Testis (tissue), 2 donors: ENCODE measurements at regions not wholly inside any gene's neighbourhood (a gene's known extent, or its start where the extent isn't known, plus 50 kb on each side); places are given as distances from the start of the nearest gene placed in this dataset.

Experiments used
- POLR2A ChIP-seq: fragments of 450-650 bp; IDR thresholded peaks from one replicate; pipeline ENCODE4 v1.6.1; 2017; ENCODE audit warnings: antibody characterized with exemption, mild to moderate bottlenecking, moderate library complexity
- TF ChIP-seq, protein P1 (sequence below), 3 experiments: fragments of 450-650 bp in 2 of 3; fragments of 200-600 bp in 1 of 3; sonication (generic) in 1 of 3; IDR thresholded peaks; one replicate each; pipeline ENCODE4 v1.5.1; 2016 to 2019; ENCODE audit warnings: antibody characterized with exemption in 3 of 3, mild to moderate bottlenecking in 2 of 3, moderate library complexity in 1 of 3

DNA sequence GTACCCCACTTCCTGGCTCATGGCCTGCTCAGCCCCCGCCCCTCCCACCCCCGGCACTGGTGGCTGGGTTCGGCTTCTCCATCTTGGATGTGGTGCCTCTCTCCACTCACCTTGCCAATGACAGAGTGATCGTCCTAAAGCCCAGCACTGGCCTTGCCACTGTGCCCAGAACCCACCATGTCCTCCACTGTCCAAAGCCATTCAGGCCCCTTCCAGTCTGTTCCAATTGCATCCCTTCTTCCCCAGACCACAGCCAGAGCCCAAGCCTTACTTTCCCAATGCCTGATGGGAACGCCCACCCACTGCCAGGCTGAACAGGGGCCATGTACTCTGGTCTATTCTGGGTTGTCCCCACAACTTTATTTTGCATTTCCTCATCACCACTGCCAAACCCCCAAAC, 625.8 kb upstream of the B3GAT1 start:
- TF ChIP-seq POLR2A, result no peak
- TF ChIP-seq, protein P1, sequence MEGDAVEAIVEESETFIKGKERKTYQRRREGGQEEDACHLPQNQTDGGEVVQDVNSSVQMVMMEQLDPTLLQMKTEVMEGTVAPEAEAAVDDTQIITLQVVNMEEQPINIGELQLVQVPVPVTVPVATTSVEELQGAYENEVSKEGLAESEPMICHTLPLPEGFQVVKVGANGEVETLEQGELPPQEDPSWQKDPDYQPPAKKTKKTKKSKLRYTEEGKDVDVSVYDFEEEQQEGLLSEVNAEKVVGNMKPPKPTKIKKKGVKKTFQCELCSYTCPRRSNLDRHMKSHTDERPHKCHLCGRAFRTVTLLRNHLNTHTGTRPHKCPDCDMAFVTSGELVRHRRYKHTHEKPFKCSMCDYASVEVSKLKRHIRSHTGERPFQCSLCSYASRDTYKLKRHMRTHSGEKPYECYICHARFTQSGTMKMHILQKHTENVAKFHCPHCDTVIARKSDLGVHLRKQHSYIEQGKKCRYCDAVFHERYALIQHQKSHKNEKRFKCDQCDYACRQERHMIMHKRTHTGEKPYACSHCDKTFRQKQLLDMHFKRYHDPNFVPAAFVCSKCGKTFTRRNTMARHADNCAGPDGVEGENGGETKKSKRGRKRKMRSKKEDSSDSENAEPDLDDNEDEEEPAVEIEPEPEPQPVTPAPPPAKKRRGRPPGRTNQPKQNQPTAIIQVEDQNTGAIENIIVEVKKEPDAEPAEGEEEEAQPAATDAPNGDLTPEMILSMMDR (IDR thresholded peaks at IDR 0.05), result no peak
